HG02571 (cell line): ENCODE measurements at regions not wholly inside any gene's neighbourhood (a gene's known extent, or its start where the extent isn't known, plus 50 kb on each side); places are given as distances from the start of the nearest gene placed in this dataset.

Source experiments
- ATAC-seq: cut with Tn5 transposase; IDR thresholded peaks from one replicate; pipeline ENCODE4 v1.9.1; 2021; ENCODE audit warnings: mild to moderate bottlenecking, moderate library complexity; ENCODE audit not compliant: unreplicated experiment

- no peak for ATAC-seq
Observed at GRCh38 chr13:39856714-39857113, 201.3 kb downstream of the COG6 start.

GRCh38 chr13:39858794-39859193 lies 203.3 kb downstream of the COG6 start:
- ATAC-seq: no peak

GRCh38 chr13:39859898-39860297 lies 204.4 kb downstream of the COG6 start:
- ATAC-seq: no peak

GRCh38 chr13:39862900-39863299 lies 207.4 kb downstream of the COG6 start:
- ATAC-seq: no peak

GRCh38 chr13:39864221-39864620 lies 208.8 kb downstream of the COG6 start:
- ATAC-seq: no peak

GRCh38 chr13:39866722-39867121 lies 211.3 kb downstream of the COG6 start:
- no peak for ATAC-seq

- ATAC-seq: no peak
Observed at GRCh38 chr13:39867807-39868206, 212.3 kb downstream of the COG6 start.

- no peak for ATAC-seq
Observed at GRCh38 chr13:39870197-39870747, 214.8 kb downstream of the COG6 start.

GRCh38 chr13:39874331-39875053 lies 219.0 kb downstream of the COG6 start:
- no peak for ATAC-seq

- no peak for ATAC-seq
Observed at GRCh38 chr13:39875111-39875987, 219.9 kb downstream of the COG6 start.

- ATAC-seq: no peak
Observed at GRCh38 chr13:39876258-39876657, 220.8 kb downstream of the COG6 start.

GRCh38 chr13:39877134-39877533 lies 221.7 kb downstream of the COG6 start:
- ATAC-seq: no peak

GRCh38 chr13:39879286-39880035 lies 224.0 kb downstream of the COG6 start:
- ATAC-seq: no peak

- no peak for ATAC-seq
Observed at GRCh38 chr13:39881383-39881782, 225.9 kb downstream of the COG6 start.

- ATAC-seq: no peak
Observed at GRCh38 chr13:39881887-39882286, 226.4 kb downstream of the COG6 start.

GRCh38 chr13:39884166-39884565 lies 228.7 kb downstream of the COG6 start:
- ATAC-seq: no peak

- ATAC-seq: no peak
Observed at GRCh38 chr13:39886336-39886735, 230.9 kb downstream of the COG6 start.

GRCh38 chr13:39887387-39887786 lies 231.9 kb downstream of the COG6 start:
- ATAC-seq: no peak

GRCh38 chr13:39888865-39889810 lies 233.7 kb downstream of the COG6 start:
- no peak for ATAC-seq

- no peak for ATAC-seq
Observed at GRCh38 chr13:39890537-39890936, 235.1 kb downstream of the COG6 start.
